NB4 (cell line): ENCODE measurements at regions not wholly inside any gene's neighbourhood (a gene's known extent, or its start where the extent isn't known, plus 50 kb on each side); places are given as distances from the start of the nearest gene placed in this dataset.

Experiments
- TF ChIP-seq, protein P1 (sequence below): IDR thresholded peaks from 2 replicates; pipeline ENCODE4 v1.6.1; 2011; ENCODE audit warnings: low read depth, low read length
- TF ChIP-seq, protein P2 (sequence below): IDR thresholded peaks from one replicate; pipeline ENCODE4 v1.5.1; 2012; ENCODE audit warnings: low read depth, low read length

DNA sequence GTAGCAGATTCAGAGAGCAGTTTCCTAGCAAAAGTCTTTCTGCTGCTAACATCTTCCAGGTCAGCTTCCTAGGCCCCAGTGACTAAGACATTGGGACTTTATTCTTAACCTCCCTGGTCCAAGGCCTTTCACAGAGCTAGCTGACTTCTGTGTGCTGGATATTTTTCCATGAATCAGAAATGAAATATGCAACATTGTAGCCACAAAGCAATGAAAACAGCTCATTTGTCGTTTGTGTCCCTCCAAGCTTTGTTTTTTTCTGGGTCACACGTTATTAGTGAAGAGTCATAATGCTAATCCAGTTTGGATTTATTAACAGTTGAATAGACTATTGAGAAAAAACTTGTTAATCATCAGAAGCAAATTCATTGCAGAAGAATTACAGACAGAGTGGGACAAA lies 82.4 kb downstream of the ARF6 start:
- TF ChIP-seq, protein P1, sequence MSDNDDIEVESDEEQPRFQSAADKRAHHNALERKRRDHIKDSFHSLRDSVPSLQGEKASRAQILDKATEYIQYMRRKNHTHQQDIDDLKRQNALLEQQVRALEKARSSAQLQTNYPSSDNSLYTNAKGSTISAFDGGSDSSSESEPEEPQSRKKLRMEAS, result no peak
- TF ChIP-seq, protein P2, sequence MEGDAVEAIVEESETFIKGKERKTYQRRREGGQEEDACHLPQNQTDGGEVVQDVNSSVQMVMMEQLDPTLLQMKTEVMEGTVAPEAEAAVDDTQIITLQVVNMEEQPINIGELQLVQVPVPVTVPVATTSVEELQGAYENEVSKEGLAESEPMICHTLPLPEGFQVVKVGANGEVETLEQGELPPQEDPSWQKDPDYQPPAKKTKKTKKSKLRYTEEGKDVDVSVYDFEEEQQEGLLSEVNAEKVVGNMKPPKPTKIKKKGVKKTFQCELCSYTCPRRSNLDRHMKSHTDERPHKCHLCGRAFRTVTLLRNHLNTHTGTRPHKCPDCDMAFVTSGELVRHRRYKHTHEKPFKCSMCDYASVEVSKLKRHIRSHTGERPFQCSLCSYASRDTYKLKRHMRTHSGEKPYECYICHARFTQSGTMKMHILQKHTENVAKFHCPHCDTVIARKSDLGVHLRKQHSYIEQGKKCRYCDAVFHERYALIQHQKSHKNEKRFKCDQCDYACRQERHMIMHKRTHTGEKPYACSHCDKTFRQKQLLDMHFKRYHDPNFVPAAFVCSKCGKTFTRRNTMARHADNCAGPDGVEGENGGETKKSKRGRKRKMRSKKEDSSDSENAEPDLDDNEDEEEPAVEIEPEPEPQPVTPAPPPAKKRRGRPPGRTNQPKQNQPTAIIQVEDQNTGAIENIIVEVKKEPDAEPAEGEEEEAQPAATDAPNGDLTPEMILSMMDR, result no peak
